IMR-90 (cell line): ENCODE measurements at regions not wholly inside any gene's neighbourhood (a gene's known extent, or its start where the extent isn't known, plus 50 kb on each side); places are given as distances from the start of the nearest gene placed in this dataset.

Experiments
- ATAC-seq: fragments of 200-7000 bp; cut with Tn5 transposase; 2 replicates; pipeline ENCODE4 v1.9.1; 2020; ENCODE audit warnings: low read depth, mild to moderate bottlenecking, moderate library complexity
- BruUV-seq: library from RNA; stranded (reverse); fragments of 400-500 nt; replicated peaks from 2 replicates; lab custom pipeline; 2021; lab: Mats Ljungman, UMichigan
- CTCF ChIA-PET: fragments of 300-600 bp; formaldehyde crosslinking; extraction: SDS; loops from one replicate; lab custom pipeline; 2021; ENCODE audit warnings: antibody characterized with exemption; lab: Yijun Ruan, JAX
- POLR2A ChIA-PET: fragments of 300-600 bp; sonication (Branson Sonifier 250); formaldehyde crosslinking; loops from one replicate; lab custom pipeline; 2022; ENCODE audit warnings: antibody characterized with exemption; ENCODE audit not compliant: unreplicated experiment; lab: Charles Lee
- DNase-seq: peaks from one replicate; pipeline ENCODE4 v3.0.0; 2013
- H2AFZ ChIP-seq: replicated peaks from 2 replicates; pipeline ENCODE3; 2013; ENCODE audit warnings: low read length, mild to moderate bottlenecking; ENCODE audit not compliant: poor library complexity
- H2AK5ac ChIP-seq: 2 replicates; pipeline ENCODE4 v1.6.1; 2013; ENCODE audit warnings: low read depth, low read length, inconsistent platforms
- H2AK9ac ChIP-seq: replicated peaks from 2 replicates; pipeline ENCODE3; 2013; ENCODE audit warnings: mild to moderate bottlenecking, low read depth, low read length, moderate library complexity; ENCODE audit not compliant: poor library complexity
- H2BK120ac ChIP-seq: 2 replicates; pipeline ENCODE4 v1.6.1; 2013; ENCODE audit warnings: low read depth, low read length, inconsistent platforms
- H2BK15ac ChIP-seq: 3 replicates; pipeline ENCODE4 v1.6.1; 2013; ENCODE audit warnings: low read depth, low read length, inconsistent platforms
- H2BK20ac ChIP-seq: 2 replicates; pipeline ENCODE4 v1.6.1; 2013; ENCODE audit warnings: low read depth, mild to moderate bottlenecking, inconsistent platforms, low read length, moderate library complexity
- H2BK5ac ChIP-seq: 2 replicates; pipeline ENCODE4 v1.6.1; 2013; ENCODE audit warnings: mild to moderate bottlenecking, low read depth, low read length, inconsistent platforms; ENCODE audit not compliant: poor library complexity, severe bottlenecking
- H3K14ac ChIP-seq: replicated peaks from 2 replicates; pipeline ENCODE4 v1.6.1; 2013; ENCODE audit warnings: low read depth, low read length, inconsistent platforms
- H3K18ac ChIP-seq: 2 replicates; pipeline ENCODE4 v1.6.1; 2013; ENCODE audit warnings: low read depth, low read length, control low read depth
- H3K23ac ChIP-seq: 2 replicates; pipeline ENCODE4 v1.6.1; 2013; ENCODE audit warnings: low read depth, low read length, inconsistent platforms
- H3K27ac ChIP-seq: 2 replicates; pipeline ENCODE4 v1.5.1; 2013; ENCODE audit warnings: mild to moderate bottlenecking, control low read depth, low read length; ENCODE audit not compliant: insufficient read depth
- H3K27me3 ChIP-seq: 2 replicates; pipeline ENCODE4 v1.6.1; 2013; ENCODE audit warnings: low read length; ENCODE audit not compliant: control insufficient read depth, insufficient read depth
- H3K36me3 ChIP-seq: 2 replicates; pipeline ENCODE4 v1.6.1; 2013; ENCODE audit warnings: low read length, mixed read lengths; ENCODE audit not compliant: control insufficient read depth, insufficient read depth
- H3K4ac ChIP-seq: 2 replicates; pipeline ENCODE4 v1.6.1; 2013; ENCODE audit warnings: low read depth, low read length, inconsistent platforms
- H3K4me1 ChIP-seq: 2 replicates; pipeline ENCODE4 v1.6.1; 2013; ENCODE audit warnings: low read length, mixed read lengths; ENCODE audit not compliant: control insufficient read depth, insufficient read depth
- H3K4me2 ChIP-seq: 2 replicates; pipeline ENCODE4 v1.6.1; 2013; ENCODE audit warnings: low read depth, mild to moderate bottlenecking, control low read depth, low read length, moderate library complexity
- H3K4me3 ChIP-seq: 2 replicates; pipeline ENCODE4 v1.5.1; 2013; ENCODE audit warnings: low read depth, mild to moderate bottlenecking, control low read depth, low read length, moderate library complexity; ENCODE audit not compliant: insufficient read depth
- H3K56ac ChIP-seq: 2 replicates; pipeline ENCODE4 v1.6.1; 2013; ENCODE audit warnings: low read length, inconsistent platforms; ENCODE audit not compliant: insufficient read depth; ENCODE audit errors: extremely low read depth
- H3K79me1 ChIP-seq, 2 experiments: 2 replicates each; pipeline ENCODE4 v1.6.1; 2013; ENCODE audit warnings: low read length in 2 of 2, inconsistent platforms in 1 of 2, low read depth in 1 of 2
- H3K9ac ChIP-seq: 2 replicates; pipeline ENCODE4 v1.6.1; 2013; ENCODE audit warnings: low read depth, low read length, control low read depth
- H3K9me1 ChIP-seq: 2 replicates; pipeline ENCODE4 v1.6.1; 2013; ENCODE audit warnings: low read length, inconsistent platforms; ENCODE audit not compliant: insufficient read depth
- H3K9me3 ChIP-seq: 2 replicates; pipeline ENCODE4 v1.6.1; 2013; ENCODE audit warnings: low read length; ENCODE audit not compliant: control insufficient read depth, insufficient read depth
- H4K20me1 ChIP-seq: 2 replicates; pipeline ENCODE4 v1.6.1; 2013; ENCODE audit warnings: low read length, inconsistent platforms; ENCODE audit not compliant: insufficient read depth
- H4K5ac ChIP-seq: 2 replicates; pipeline ENCODE4 v1.6.1; 2013; ENCODE audit warnings: mild to moderate bottlenecking, low read depth, low read length, control low read depth
- H4K8ac ChIP-seq, 2 experiments: 2 replicates each; pipeline ENCODE4 v1.6.1; 2013; ENCODE audit warnings: low read depth in 2 of 2, low read length in 2 of 2, control low read depth in 1 of 2, inconsistent platforms in 1 of 2
- H4K91ac ChIP-seq: 2 replicates; pipeline ENCODE4 v1.6.1; 2013; ENCODE audit warnings: low read depth, low read length, inconsistent platforms; ENCODE audit not compliant: insufficient read depth
- BHLHE40 ChIP-seq: fragments of 150-350 bp; IDR thresholded peaks from 2 replicates; pipeline ENCODE4 v1.6.1; 2016; ENCODE audit warnings: mild to moderate bottlenecking, low read depth, low read length
- CEBPB ChIP-seq: IDR thresholded peaks from 2 replicates; pipeline ENCODE4 v1.6.1; 2012; ENCODE audit warnings: low read depth, low read length, improper control_type of control experiment
- CHD1 ChIP-seq: IDR thresholded peaks from 2 replicates; pipeline ENCODE4 v1.6.1; 2012; ENCODE audit warnings: low read depth, low read length, improper control_type of control experiment
- FOS ChIP-seq: fragments of 150-350 bp; IDR thresholded peaks from 2 replicates; pipeline ENCODE4 v1.6.1; 2016; ENCODE audit warnings: low read depth, low read length
- MAFK ChIP-seq: IDR thresholded peaks from 2 replicates; pipeline ENCODE4 v1.6.1; 2012; ENCODE audit warnings: low read depth, low read length, improper control_type of control experiment
- MAZ ChIP-seq: IDR thresholded peaks from 2 replicates; pipeline ENCODE4 v1.6.1; 2012; ENCODE audit warnings: low read depth, mild to moderate bottlenecking, low read length, improper control_type of control experiment, moderate library complexity, borderline replicate concordance
- MXI1 ChIP-seq: IDR thresholded peaks from 2 replicates; pipeline ENCODE4 v1.6.1; 2012; ENCODE audit warnings: low read depth, mild to moderate bottlenecking, low read length, moderate library complexity, borderline replicate concordance
- RAD21 ChIP-seq: IDR thresholded peaks from 2 replicates; pipeline ENCODE4 v1.6.1; 2012; ENCODE audit warnings: low read length, improper control_type of control experiment
- RCOR1 ChIP-seq: IDR thresholded peaks from 2 replicates; pipeline ENCODE4 v1.6.1; 2012; ENCODE audit warnings: mild to moderate bottlenecking, low read length, improper control_type of control experiment; ENCODE audit not compliant: insufficient replicate concordance
- WGBS, 2 experiments: methylation state at CpG; one replicate each; pipeline versions ENCODE4 v1.1.5 to v1.1.7; 2013; ENCODE audit warnings: missing lambda C conversion rate in 2 of 2; ENCODE audit not compliant: insufficient read length in 1 of 2; ENCODE audit errors: extremely low coverage in 2 of 2; 5-methylcytosine and 5-hydroxymethylcytosine counted together
- dilution Hi-C: fragments of 300-500 bp; cut with HindIII; formaldehyde crosslinking; loops from one replicate; pipeline ENCODE4 v1.14.3; 2018; ENCODE audit warnings: low sequenced_read_pairs; ENCODE audit not compliant: unreplicated experiment
- in situ Hi-C: fragments of 300-500 bp; cut with MboI; formaldehyde crosslinking; loops from 3 replicates; pipeline ENCODE4 v1.14.3; 2019; ENCODE audit warnings: low sequenced_read_pairs, inconsistent platforms, mixed read lengths
- intact Hi-C: fragments of 100-400 bp; cut with micrococcal nuclease; formaldehyde crosslinking; loops from 2 replicates; pipeline ENCODE4 v1.10.0; 2022
- TF ChIP-seq, protein P1 (sequence below): fragments of 150-350 bp; IDR thresholded peaks from 2 replicates; pipeline ENCODE4 v1.6.1; 2016; ENCODE audit warnings: low read depth, mild to moderate bottlenecking, low read length, moderate library complexity, borderline replicate concordance
- TF ChIP-seq, protein P2 (sequence below): fragments of 150-350 bp; IDR thresholded peaks from 2 replicates; pipeline ENCODE4 v1.6.1; 2017; ENCODE audit warnings: mild to moderate bottlenecking, antibody characterized with exemption, low read length, low read depth
- TF ChIP-seq, protein P3 (sequence below): conservative IDR thresholded peaks from 2 replicates; pipeline ENCODE4 v1.5.1; 2012; ENCODE audit warnings: mild to moderate bottlenecking, low read depth, low read length, improper control_type of control experiment

DNA sequence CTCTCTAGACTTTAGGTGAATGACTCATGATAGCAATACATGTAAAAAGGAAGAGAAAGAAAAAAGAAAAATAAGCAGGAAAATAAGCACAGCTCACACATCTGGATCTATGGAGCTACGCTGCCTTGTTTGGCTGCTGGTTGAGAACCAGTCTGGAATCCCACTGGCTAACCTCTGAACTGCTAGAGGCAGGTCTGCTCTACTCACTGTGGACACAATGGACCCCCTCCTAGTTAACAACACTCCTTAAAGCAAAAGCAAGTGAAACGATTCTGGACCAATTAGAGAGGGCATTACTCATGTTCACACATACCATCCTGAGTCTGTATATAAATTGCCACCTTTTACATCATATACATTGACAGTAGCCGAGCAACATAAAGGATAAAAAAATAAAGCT is 383.2 kb upstream of the FLRT2 start:
- dilution Hi-C loops (no loop called here), intact Hi-C loops (no loop called here), in situ Hi-C loops (no loop called here)
- Histone ChIP-seq H3K4me2 (no peak overlapping the region), H2AFZ (no peak overlapping the region), H3K18ac (no peak overlapping the region), H2AK9ac (no peak overlapping the region), H3K4me1 (no peaks in the 10 kb centered on the region), H3K56ac (no peak overlapping the region), H3K14ac (no peak overlapping the region), H3K9me1 (no peaks in the 10 kb centered on the region), H4K91ac (no peak overlapping the region), H2BK120ac (no peak overlapping the region), H2BK15ac (no peak overlapping the region), H3K27ac (no peak overlapping the region), H3K9ac (no peak overlapping the region), H4K8ac (no peak overlapping the region), H3K4ac (no peak overlapping the region), H3K23ac (no peak overlapping the region), H4K20me1 (no peaks in the 10 kb centered on the region), H3K9me3 (no peaks in the 10 kb centered on the region), H2AK5ac (no peak overlapping the region), H3K79me1 (no peaks in the 10 kb centered on the region), H3K4me3 (no peak overlapping the region), H3K36me3 (no peaks in the 10 kb centered on the region), H2BK5ac (no peak overlapping the region), H4K5ac (no peak overlapping the region), H3K27me3 (no peaks in the 10 kb centered on the region), H2BK20ac (no peak overlapping the region)
- ChIA-PET CTCF (no interaction called here), POLR2A (no interaction called here)
- BruUV-seq: no TSS peak
- TF ChIP-seq RCOR1: no peak
- TF ChIP-seq CEBPB: no peak
- no peak for TF ChIP-seq CHD1
- TF ChIP-seq MAFK: no peak
- TF ChIP-seq RAD21: no peak
- no peak for TF ChIP-seq MXI1
- TF ChIP-seq, protein P1, sequence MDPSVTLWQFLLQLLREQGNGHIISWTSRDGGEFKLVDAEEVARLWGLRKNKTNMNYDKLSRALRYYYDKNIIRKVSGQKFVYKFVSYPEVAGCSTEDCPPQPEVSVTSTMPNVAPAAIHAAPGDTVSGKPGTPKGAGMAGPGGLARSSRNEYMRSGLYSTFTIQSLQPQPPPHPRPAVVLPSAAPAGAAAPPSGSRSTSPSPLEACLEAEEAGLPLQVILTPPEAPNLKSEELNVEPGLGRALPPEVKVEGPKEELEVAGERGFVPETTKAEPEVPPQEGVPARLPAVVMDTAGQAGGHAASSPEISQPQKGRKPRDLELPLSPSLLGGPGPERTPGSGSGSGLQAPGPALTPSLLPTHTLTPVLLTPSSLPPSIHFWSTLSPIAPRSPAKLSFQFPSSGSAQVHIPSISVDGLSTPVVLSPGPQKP: no peak
- TF ChIP-seq, protein P2, sequence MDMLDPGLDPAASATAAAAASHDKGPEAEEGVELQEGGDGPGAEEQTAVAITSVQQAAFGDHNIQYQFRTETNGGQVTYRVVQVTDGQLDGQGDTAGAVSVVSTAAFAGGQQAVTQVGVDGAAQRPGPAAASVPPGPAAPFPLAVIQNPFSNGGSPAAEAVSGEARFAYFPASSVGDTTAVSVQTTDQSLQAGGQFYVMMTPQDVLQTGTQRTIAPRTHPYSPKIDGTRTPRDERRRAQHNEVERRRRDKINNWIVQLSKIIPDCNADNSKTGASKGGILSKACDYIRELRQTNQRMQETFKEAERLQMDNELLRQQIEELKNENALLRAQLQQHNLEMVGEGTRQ: no peak
- TF ChIP-seq FOS: no peak
- TF ChIP-seq, protein P3, sequence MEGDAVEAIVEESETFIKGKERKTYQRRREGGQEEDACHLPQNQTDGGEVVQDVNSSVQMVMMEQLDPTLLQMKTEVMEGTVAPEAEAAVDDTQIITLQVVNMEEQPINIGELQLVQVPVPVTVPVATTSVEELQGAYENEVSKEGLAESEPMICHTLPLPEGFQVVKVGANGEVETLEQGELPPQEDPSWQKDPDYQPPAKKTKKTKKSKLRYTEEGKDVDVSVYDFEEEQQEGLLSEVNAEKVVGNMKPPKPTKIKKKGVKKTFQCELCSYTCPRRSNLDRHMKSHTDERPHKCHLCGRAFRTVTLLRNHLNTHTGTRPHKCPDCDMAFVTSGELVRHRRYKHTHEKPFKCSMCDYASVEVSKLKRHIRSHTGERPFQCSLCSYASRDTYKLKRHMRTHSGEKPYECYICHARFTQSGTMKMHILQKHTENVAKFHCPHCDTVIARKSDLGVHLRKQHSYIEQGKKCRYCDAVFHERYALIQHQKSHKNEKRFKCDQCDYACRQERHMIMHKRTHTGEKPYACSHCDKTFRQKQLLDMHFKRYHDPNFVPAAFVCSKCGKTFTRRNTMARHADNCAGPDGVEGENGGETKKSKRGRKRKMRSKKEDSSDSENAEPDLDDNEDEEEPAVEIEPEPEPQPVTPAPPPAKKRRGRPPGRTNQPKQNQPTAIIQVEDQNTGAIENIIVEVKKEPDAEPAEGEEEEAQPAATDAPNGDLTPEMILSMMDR: no peak
- no peak for TF ChIP-seq BHLHE40
- TF ChIP-seq MAZ: no peak
- no peak for ATAC-seq
- 80% methylated on average over 1 of the region's 3 CpGs; no CpG with 5 or more reads in 1 of the 2 experiments for WGBS, 2 experiments
- no peak for DNase-seq
